SU-DHL-6 (cell line): ENCODE measurements at regions not wholly inside any gene's neighbourhood (a gene's known extent, or its start where the extent isn't known, plus 50 kb on each side); places are given as distances from the start of the nearest gene placed in this dataset.

Experiments
- EZH2phosphoT487 ChIP-seq: fragments of 200-600 bp; sonication (generic), shearing (Covaris generic); conservative IDR thresholded peaks from 2 replicates; pipeline ENCODE4 v1.6.1; 2018; ENCODE audit warnings: mild to moderate bottlenecking, antibody characterized with exemption, low read length, moderate library complexity, mixed read lengths
- TF ChIP-seq, protein P1 (sequence below): fragments of 200-600 bp; sonication (generic); IDR thresholded peaks from one replicate; pipeline ENCODE4 v1.5.1; 2017; ENCODE audit warnings: antibody characterized with exemption, mild to moderate bottlenecking, low read length, moderate library complexity; ENCODE audit not compliant: insufficient read depth, poor library complexity, severe bottlenecking

DNA sequence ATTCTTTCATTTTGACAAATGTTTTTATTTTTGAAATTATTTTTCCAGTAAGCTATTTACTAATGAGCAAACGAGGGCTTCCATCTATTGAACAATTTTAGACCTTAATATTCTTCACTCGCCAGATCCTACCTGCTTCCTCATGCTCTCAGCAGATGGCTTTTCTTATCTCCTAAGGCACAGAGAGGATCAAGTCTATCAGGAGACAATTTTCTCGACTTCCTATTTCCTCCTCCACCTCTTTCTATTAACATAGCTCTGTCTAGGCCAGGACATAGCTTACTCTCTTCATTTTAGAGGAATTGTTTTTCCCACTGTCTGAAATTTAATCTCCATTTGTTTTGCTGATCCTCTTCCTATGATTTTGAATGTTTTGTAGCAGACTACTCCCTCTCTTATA is 87.0 kb upstream of the MAN1A1 start:
- TF ChIP-seq, protein P1, sequence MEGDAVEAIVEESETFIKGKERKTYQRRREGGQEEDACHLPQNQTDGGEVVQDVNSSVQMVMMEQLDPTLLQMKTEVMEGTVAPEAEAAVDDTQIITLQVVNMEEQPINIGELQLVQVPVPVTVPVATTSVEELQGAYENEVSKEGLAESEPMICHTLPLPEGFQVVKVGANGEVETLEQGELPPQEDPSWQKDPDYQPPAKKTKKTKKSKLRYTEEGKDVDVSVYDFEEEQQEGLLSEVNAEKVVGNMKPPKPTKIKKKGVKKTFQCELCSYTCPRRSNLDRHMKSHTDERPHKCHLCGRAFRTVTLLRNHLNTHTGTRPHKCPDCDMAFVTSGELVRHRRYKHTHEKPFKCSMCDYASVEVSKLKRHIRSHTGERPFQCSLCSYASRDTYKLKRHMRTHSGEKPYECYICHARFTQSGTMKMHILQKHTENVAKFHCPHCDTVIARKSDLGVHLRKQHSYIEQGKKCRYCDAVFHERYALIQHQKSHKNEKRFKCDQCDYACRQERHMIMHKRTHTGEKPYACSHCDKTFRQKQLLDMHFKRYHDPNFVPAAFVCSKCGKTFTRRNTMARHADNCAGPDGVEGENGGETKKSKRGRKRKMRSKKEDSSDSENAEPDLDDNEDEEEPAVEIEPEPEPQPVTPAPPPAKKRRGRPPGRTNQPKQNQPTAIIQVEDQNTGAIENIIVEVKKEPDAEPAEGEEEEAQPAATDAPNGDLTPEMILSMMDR: no peak
- no peak for TF ChIP-seq EZH2phosphoT487
